GM12864 (cell line): ENCODE measurements at regions not wholly inside any gene's neighbourhood (a gene's known extent, or its start where the extent isn't known, plus 50 kb on each side); places are given as distances from the start of the nearest gene placed in this dataset.

Source experiments
- DNase-seq: peaks from one replicate; pipeline ENCODE4 v3.0.0-alpha.2; 2011; ENCODE audit warnings: low read depth
- H3K4me3 ChIP-seq: 2 replicates; pipeline ENCODE4 v1.5.1; 2011; ENCODE audit warnings: mild to moderate bottlenecking, low read depth, low read length, control low read depth
- TF ChIP-seq, protein P1 (sequence below): IDR thresholded peaks from 2 replicates; pipeline ENCODE4 v1.5.1; 2011; ENCODE audit warnings: low read depth, mild to moderate bottlenecking, moderate library complexity, low read length, control low read depth, inconsistent platforms; ENCODE audit errors: missing control alignments

DNA sequence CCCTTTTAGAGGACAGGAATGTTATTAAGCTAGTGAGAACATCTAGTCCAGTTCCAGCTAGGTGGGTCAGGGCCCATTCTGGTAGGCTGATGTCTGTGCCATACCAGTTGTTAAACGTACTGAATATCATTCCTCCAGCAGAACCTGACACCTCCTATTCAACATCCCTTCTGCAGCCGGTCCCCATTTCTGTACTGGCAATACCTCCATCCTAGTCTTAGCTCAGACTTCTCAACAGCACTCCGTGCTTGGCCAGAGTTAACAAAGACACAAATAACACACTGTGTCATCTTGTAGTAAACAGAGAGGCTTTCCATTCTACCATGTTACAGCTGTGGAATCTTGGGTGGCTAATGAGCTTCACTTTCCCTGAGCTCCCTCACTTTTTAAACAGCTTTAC lies 94.3 kb upstream of the PDE3A start:
- TF ChIP-seq, protein P1, sequence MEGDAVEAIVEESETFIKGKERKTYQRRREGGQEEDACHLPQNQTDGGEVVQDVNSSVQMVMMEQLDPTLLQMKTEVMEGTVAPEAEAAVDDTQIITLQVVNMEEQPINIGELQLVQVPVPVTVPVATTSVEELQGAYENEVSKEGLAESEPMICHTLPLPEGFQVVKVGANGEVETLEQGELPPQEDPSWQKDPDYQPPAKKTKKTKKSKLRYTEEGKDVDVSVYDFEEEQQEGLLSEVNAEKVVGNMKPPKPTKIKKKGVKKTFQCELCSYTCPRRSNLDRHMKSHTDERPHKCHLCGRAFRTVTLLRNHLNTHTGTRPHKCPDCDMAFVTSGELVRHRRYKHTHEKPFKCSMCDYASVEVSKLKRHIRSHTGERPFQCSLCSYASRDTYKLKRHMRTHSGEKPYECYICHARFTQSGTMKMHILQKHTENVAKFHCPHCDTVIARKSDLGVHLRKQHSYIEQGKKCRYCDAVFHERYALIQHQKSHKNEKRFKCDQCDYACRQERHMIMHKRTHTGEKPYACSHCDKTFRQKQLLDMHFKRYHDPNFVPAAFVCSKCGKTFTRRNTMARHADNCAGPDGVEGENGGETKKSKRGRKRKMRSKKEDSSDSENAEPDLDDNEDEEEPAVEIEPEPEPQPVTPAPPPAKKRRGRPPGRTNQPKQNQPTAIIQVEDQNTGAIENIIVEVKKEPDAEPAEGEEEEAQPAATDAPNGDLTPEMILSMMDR: no peak
- DNase-seq: no peak
- no peak overlapping the region for H3K4me3 ChIP-seq

DNA sequence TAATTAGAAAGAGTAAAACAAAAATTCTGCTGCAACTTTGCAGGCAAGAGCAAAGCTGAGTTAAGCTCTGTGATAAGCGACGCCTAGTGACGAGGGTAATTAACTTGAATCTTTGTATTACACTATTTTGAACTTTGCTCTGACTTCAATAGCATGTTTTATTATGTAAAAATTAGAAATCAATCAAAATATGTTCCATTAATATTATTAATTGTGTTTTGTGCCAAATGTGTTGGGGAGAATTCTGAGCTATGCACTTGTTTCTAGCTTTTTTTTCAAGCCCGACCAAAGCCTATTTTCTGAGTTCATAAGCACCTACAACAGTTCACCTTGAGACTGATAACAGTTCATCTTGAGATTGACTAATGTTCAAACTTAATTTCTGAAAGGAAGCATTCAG lies 90.1 kb upstream of the PDE3A start:
- H3K4me3 ChIP-seq: no peak overlapping the region
- TF ChIP-seq, protein P1: no peak

DNA sequence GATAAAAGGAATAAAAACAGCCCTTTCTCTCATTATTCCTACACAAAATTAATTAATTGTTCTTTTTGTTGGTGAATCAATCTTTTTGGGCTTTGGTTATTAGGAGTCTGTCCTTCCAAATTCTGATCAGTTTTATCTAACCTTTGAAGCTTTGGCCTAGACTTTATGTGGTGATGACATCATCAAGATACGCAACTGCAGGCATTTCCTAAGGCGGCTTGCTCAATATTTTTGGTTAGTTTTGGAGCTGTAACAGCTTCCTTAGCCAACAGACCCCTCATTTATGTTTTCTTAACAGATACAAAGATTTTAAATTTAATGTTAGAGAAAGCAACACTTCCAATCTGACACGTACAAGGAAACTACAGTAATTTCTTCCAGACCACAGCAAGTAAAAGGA lies 87.8 kb upstream of the PDE3A start:
- no peak for DNase-seq
- TF ChIP-seq, protein P1: no peak
- H3K4me3 ChIP-seq: no peak overlapping the region

More for the DNA sequence above, 90.1 kb upstream of the PDE3A start:
- no peak for DNase-seq

DNA sequence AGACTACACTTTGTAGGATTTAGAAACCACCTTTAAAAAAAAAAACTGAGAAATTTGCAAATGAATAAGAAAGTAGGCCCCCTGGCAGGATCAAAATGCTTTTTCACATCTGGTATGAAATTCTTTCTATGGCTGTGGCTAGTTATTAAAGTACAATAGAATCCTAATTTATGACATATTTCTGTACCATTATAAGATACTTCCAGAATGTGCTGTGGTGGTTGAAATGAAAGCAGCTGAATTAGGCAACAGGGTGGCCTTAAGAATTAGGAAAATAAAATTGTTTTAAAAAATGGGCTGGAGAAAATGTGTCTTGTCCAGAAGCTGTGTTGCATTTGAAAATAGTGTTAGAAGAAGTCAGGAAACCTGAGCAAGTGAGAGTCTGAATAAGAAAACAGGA lies 85.9 kb upstream of the PDE3A start:
- TF ChIP-seq, protein P1: no peak
- no peak overlapping the region for H3K4me3 ChIP-seq
- no peak for DNase-seq

DNA sequence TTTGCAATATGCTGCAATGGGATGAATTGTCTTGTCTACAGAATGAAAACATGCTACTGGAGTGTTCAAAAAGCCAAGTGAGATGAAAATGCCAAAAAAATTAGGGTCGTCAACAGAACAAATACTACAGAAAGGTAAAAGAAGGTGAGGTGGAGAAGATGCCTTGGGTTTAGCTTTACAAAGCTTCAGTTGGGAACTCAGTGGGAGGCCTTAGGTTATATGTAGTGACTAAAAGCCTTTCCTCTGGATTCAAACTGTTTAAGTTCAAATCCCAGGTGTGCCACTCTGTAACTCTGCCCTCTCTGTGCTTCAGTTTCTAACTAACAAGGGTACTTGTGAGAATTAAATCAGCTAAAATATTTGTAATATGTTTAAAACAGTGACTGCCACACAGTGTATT lies 84.9 kb upstream of the PDE3A start:
- DNase-seq: no peak
- TF ChIP-seq, protein P1: no peak
- no peak overlapping the region for H3K4me3 ChIP-seq

DNA sequence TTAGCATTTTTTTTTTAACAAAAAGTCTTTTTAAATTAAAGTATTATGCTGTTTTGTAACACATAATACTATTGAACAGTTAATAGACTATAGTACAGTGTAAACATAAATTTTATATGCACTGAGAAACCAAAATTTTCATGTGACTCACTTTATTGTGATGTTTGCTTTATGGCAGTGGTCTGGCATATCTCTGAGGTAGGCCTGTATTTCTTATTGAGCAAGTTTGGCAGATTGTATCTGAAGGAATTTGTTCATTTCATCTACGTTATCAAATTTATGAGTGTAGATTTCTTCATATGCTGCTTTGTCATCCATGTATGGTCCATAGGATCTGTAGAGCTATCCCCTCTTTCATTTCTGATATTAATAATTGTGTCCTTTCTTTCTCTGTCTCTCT lies 78.8 kb upstream of the PDE3A start:
- DNase-seq: no peak
- no peak overlapping the region for H3K4me3 ChIP-seq
- TF ChIP-seq, protein P1: no peak

DNA sequence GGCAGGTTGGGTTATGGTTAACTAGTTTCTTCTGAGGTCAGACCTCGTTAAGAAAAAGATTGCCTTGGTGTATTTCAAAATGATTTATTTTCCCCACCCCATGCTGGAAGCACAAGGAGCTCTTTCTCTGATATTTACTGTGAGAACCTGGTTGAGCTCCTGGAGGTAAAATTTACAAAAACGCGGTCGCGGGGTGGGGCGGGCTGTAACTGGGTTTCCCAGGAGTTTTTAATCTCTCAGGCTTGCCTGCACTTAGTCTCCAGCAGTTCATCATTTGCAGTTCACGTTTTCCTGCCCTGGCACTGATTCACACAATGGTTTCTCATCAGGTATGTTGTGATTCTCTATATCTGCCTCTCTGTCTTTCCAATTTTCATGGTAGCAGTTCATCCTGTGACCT lies 67.9 kb upstream of the PDE3A start:
- no peak overlapping the region for H3K4me3 ChIP-seq
- DNase-seq: no peak
- TF ChIP-seq, protein P1: no peak
